HUES64 (cell line): ENCODE measurements at regions not wholly inside any gene's neighbourhood (a gene's known extent, or its start where the extent isn't known, plus 50 kb on each side); places are given as distances from the start of the nearest gene placed in this dataset.

Experiments
- H3K27ac ChIP-seq: 2 replicates; pipeline ENCODE4 v1.7.0; 2013; ENCODE audit warnings: low read depth, low read length, inconsistent platforms
- H3K27me3 ChIP-seq: 2 replicates; pipeline ENCODE4 v1.6.1; 2013; ENCODE audit warnings: mild to moderate bottlenecking, low read length; ENCODE audit not compliant: insufficient read depth
- H3K36me3 ChIP-seq: 2 replicates; pipeline ENCODE4 v1.6.1; 2013; ENCODE audit warnings: mild to moderate bottlenecking, low read length; ENCODE audit not compliant: insufficient read depth
- H3K4me1 ChIP-seq: 2 replicates; pipeline ENCODE4 v1.6.1; 2013; ENCODE audit warnings: mild to moderate bottlenecking, low read length, moderate library complexity; ENCODE audit not compliant: insufficient read depth
- H3K4me3 ChIP-seq: 2 replicates; pipeline ENCODE4 v1.5.1; 2013; ENCODE audit warnings: mild to moderate bottlenecking, low read length, moderate library complexity
- H3K9ac ChIP-seq: 2 replicates; pipeline ENCODE4 v1.6.1; 2013; ENCODE audit warnings: mild to moderate bottlenecking, low read depth, low read length
- H3K9me3 ChIP-seq: 2 replicates; pipeline ENCODE4 v1.6.1; 2013; ENCODE audit warnings: low read depth, low read length; ENCODE audit not compliant: insufficient read depth
- WGBS: fragments of 150-250, 120-280 bp; methylation state at CpG from one replicate; pipeline ENCODE4 v1.1.7; 2013; ENCODE audit warnings: missing lambda C conversion rate; 5-methylcytosine and 5-hydroxymethylcytosine counted together

DNA sequence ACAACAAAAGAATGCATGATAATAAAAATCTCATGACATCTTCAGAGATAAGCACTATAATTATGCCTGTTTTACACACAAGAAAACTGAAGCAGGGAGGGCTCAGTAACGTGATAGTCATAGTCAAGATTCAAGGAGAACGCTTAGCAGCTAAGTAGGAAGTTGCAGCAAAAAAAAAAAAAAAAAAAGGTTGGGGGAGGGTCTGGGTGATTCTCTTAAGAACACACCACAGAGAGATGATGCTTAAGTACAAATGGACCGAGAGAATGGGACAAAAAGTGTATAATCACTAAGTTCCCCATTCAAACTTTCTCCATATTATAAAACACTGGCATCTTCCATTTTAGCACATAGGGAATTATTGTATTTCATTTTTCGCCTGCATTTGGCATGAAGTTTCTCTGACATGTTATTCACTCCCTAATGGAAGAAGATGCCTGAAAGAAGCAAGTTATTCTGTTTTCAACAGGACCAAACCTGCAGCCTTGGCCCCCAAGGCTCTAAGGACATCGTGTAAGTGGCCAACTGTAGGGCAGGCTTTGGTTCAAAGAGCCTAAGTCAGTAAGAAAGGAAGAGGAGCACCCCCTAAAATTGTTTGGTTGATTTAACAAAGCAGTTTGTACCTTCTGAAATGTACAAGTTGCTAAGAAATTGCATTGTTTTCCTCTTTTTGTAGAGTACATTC is 142.9 kb upstream of the TMPO start:
- H3K9ac ChIP-seq, result no peak overlapping the region
- no peaks in the 10 kb centered on the region for H3K36me3 ChIP-seq
- 46% methylated on average over 5 of the region's 5 CpGs for WGBS
- H3K9me3 ChIP-seq, result no peaks in the 10 kb centered on the region
- peaks cover 9% of the 10 kb centered on the region for H3K4me1 ChIP-seq
- no peak overlapping the region for H3K4me3 ChIP-seq
- no peaks in the 10 kb centered on the region for H3K27me3 ChIP-seq
- no peak overlapping the region for H3K27ac ChIP-seq

DNA sequence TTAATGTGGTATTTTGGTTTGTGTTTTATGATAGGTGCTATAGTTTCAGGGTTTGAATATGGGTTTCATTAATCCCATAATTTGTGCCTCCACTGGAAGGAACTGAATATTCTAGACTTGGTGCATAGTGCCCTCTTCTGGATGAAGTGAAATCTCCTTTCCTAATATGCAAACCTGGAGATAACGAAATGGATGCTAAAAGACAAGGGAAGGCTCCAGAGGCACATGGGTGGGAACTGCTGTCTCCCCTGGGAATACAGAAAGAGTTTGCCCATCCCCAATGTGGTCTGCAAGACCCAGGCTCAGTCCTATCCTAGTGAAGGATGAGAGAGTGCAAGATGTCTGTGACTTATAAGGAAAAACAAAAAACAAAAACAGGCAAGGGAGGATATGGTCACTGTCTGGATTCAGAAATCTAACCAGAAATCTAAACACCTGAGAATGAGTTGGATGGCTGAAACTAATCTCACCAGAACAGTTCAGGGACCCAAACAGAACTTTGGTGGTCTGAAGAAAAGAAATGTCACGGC is 142.3 kb upstream of the TMPO start:
- H3K27ac ChIP-seq, result no peak overlapping the region
- WGBS, result 48% methylated on average over 2 of the region's 2 CpGs
- no peaks in the 10 kb centered on the region for H3K27me3 ChIP-seq
- H3K36me3 ChIP-seq, result no peaks in the 10 kb centered on the region
- H3K4me3 ChIP-seq, result no peak overlapping the region
- no peaks in the 10 kb centered on the region for H3K9me3 ChIP-seq
- H3K4me1 ChIP-seq, result peaks cover 9% of the 10 kb centered on the region
- H3K9ac ChIP-seq, result no peak overlapping the region

DNA sequence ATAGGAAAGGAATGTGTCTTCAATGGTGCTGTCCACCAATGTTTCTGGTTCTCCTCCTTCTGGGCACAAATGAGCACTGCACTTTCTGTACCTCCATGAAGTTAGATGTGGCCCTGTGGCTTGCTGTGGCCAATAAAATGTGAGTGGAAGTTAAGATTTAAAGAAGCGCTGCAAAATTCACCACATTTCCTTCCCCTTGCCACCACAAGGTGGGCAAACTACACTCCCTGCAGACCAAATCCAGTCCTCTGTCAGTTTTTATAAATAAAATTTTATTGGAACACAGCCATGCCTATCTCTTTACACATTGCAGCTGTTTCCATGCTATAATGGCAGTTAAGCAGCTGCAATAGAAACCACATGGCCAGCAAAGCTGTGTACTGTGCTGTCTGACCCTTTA is 141.4 kb upstream of the TMPO start:
- Histone ChIP-seq H3K27me3 (no peaks in the 10 kb centered on the region), H3K9ac (no peak overlapping the region), H3K36me3 (no peaks in the 10 kb centered on the region), H3K4me1 (peaks cover 9% of the 10 kb centered on the region), H3K4me3 (no peak overlapping the region), H3K27ac (no peak overlapping the region), H3K9me3 (no peaks in the 10 kb centered on the region)
- WGBS, result no CpG with 5 or more reads among the region's 1 CpG

DNA sequence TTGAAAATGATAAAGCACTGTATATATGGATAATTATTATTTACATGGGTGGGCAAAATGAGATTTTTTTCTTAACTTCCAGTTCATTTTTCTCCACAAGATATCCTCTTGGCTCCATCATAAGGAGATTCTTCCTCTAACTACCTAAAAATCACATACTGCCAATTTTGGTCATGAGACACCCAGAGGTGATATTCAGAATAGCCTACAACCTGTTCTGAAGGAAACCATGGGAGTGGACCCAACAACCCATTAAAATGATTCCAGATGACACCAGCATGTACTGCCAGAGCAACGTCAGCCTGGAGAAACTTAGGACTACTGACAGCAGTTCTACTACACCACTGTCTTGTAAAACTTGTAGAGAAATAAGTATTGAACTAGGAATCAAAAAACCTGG is 136.3 kb upstream of the TMPO start:
- H3K9ac ChIP-seq, result no peak overlapping the region
- H3K27me3 ChIP-seq, result no peaks in the 10 kb centered on the region
- H3K4me1 ChIP-seq, result no peaks in the 10 kb centered on the region
- no peaks in the 10 kb centered on the region for H3K9me3 ChIP-seq
- WGBS, result 85% methylated on average over 1 of the region's 1 CpG
- no peaks in the 10 kb centered on the region for H3K36me3 ChIP-seq
- no peak overlapping the region for H3K4me3 ChIP-seq
- no peak overlapping the region for H3K27ac ChIP-seq

GRCh38 chr12:98385641-98386040 is 129.7 kb upstream of the TMPO start:
- 64% methylated on average over 1 of the region's 1 CpG for WGBS
- Histone ChIP-seq H3K9me3 (no peaks in the 10 kb centered on the region), H3K27me3 (no peaks in the 10 kb centered on the region), H3K4me1 (no peaks in the 10 kb centered on the region), H3K27ac (no peak overlapping the region), H3K9ac (no peak overlapping the region), H3K4me3 (no peak overlapping the region), H3K36me3 (no peaks in the 10 kb centered on the region)

DNA sequence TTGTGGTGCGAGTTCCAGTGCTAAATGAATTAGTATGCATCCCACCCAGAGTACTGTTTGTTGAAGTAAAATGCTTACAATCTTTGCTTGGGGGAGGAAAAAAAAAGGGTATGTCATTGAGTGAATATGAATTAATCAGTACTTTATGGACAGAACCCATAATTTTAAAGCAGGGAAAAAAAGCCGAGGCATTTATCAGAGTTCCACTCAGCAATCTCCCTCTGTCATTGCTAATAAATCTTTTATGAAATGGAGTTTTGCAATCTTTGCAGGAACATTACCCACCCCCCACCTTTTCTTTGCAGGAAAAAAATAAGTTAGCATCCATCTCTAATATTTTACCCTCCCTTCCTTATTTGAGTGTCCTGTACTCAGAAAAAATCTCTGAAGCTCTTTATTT is 127.9 kb upstream of the TMPO start:
- no peak overlapping the region for H3K4me3 ChIP-seq

DNA sequence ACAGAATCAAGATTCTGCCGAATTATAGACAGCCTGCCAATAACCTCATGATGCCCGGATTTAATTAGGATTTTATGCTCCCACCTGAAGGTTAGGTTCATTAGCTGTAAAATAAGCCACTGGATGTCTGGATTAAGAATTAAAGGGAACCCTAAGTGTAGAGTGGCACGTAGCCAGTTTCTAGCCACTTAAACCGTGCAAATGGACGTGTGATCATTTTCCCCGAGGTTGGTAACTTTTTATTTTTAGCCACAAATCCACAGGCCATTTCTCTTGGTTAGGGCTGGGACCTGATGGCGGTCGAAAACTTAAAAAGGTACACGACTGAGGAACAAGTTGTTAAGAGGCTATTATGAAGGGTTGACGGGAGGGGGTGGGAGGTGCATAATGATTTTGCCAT is 127.3 kb upstream of the TMPO start:
- Histone ChIP-seq H3K27me3 (no peaks in the 10 kb centered on the region), H3K4me1 (no peaks in the 10 kb centered on the region; the same call in 1 of the 2 replicates), H3K27ac (no peak overlapping the region), H3K36me3 (no peaks in the 10 kb centered on the region), H3K4me3 (no peak overlapping the region), H3K9ac (no peak overlapping the region), H3K9me3 (no peaks in the 10 kb centered on the region)
- 88% methylated on average over 10 of the region's 10 CpGs for WGBS

More for the DNA sequence above, 127.9 kb upstream of the TMPO start:
- Histone ChIP-seq H3K27ac (no peak overlapping the region), H3K9me3 (no peaks in the 10 kb centered on the region), H3K27me3 (no peaks in the 10 kb centered on the region), H3K4me1 (no peaks in the 10 kb centered on the region), H3K9ac (no peak overlapping the region), H3K36me3 (no peaks in the 10 kb centered on the region)
- WGBS, result 92% methylated on average over 1 of the region's 2 CpGs

DNA sequence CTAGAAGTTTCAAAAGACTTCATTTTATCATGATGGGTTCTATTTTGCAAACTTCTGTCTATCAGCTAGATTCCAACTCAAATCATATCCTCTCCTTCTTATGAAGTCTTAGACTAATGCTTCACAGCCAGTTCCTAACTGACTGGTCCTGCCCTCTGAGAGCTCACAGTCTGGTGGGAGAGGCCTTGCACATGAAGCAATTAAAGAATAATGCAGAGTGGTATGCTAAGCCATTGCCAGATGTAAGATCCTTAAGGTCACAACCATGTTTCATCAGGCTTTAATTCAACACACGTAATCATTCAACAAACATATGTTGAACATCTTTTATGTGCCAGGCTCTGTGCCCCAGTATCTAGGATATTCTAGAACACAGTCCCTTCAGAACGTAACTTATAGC is 125.8 kb upstream of the TMPO start:
- no peak overlapping the region for H3K27ac ChIP-seq
- H3K4me3 ChIP-seq, result no peak overlapping the region
- 89% methylated on average over 2 of the region's 2 CpGs for WGBS
- no peaks in the 10 kb centered on the region for H3K27me3 ChIP-seq
- H3K36me3 ChIP-seq, result no peaks in the 10 kb centered on the region
- H3K9ac ChIP-seq, result no peak overlapping the region
- no peaks in the 10 kb centered on the region for H3K9me3 ChIP-seq
- H3K4me1 ChIP-seq, result no peaks in the 10 kb centered on the region; the same call in 1 of the 2 replicates

GRCh38 chr12:98397323-98398105 is 117.9 kb upstream of the TMPO start:
- H3K36me3 ChIP-seq, result no peaks in the 10 kb centered on the region

GRCh38 chr12:98399532-98399931 is 115.9 kb upstream of the TMPO start:
- Histone ChIP-seq H3K9ac (peak overlapping the region; percentile 32; the same call in 1 of the 2 replicates), H3K27me3 (no peaks in the 10 kb centered on the region), H3K4me3 (no peak overlapping the region), H3K27ac (peak overlapping the region; percentile 70), H3K9me3 (no peaks in the 10 kb centered on the region), H3K36me3 (no peaks in the 10 kb centered on the region), H3K4me1 (peaks cover 25% of the 10 kb centered on the region)
- WGBS, result 15% methylated on average over 9 of the region's 9 CpGs

More at GRCh38 chr12:98397323-98398105, 117.9 kb upstream of the TMPO start:
- Histone ChIP-seq H3K27me3 (no peaks in the 10 kb centered on the region), H3K4me1 (peaks cover 23% of the 10 kb centered on the region), H3K9me3 (no peaks in the 10 kb centered on the region), H3K27ac (peak overlapping the region; percentile 20; the same call in 1 of the 2 replicates), H3K9ac (peak overlapping the region; percentile 5; the same call in 1 of the 2 replicates), H3K4me3 (peak overlapping the region; percentile 51)
- WGBS, result 30% methylated on average over 33 of the region's 33 CpGs

DNA sequence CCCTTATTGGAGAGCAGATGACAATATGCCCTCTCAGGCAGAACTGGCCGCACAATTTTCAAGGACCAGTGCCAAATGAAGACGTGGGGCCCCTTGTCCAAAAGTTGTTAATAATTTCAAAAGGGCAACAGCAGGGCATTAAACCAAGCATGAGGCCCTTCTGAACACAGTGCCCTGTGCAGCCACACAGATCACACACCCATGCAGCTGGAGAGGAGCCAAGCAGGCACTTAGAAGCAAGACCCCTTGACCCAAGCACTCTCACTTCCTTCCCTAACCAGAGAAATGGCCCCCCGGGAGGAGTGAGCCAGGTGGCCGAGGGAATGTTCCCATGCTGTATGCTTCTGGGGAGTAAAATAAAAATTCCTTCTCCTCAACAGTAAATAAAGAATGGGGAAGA is 114.0 kb upstream of the TMPO start:
- no peak overlapping the region for H3K27ac ChIP-seq
- H3K9ac ChIP-seq, result no peak overlapping the region
- H3K9me3 ChIP-seq, result no peaks in the 10 kb centered on the region
- WGBS, result 89% methylated on average over 2 of the region's 4 CpGs
- no peaks in the 10 kb centered on the region for H3K27me3 ChIP-seq
- H3K36me3 ChIP-seq, result no peaks in the 10 kb centered on the region
- peaks cover 31% of the 10 kb centered on the region for H3K4me1 ChIP-seq
- no peak overlapping the region for H3K4me3 ChIP-seq
